Karpas-422 (cell line): ENCODE measurements at regions not wholly inside any gene's neighbourhood (a gene's known extent, or its start where the extent isn't known, plus 50 kb on each side); places are given as distances from the start of the nearest gene placed in this dataset.

Experiments
- DNase-seq: peaks from one replicate; pipeline ENCODE4 v3.0.0-alpha.2; 2015
- H2AFZ ChIP-seq: fragments of 200-600 bp; sonication (generic); 2 replicates; pipeline ENCODE4 v1.6.1; 2014; ENCODE audit warnings: antibody characterized with exemption, low read length, mixed read lengths
- H3K27ac ChIP-seq: fragments of 200-600 bp; sonication (generic); 2 replicates; pipeline ENCODE4 v1.5.1; 2014; ENCODE audit warnings: mild to moderate bottlenecking, low read length, moderate library complexity
- H3K27me3 ChIP-seq: fragments of 200-600 bp; sonication (generic); 2 replicates; pipeline ENCODE4 v1.6.1; 2014; ENCODE audit warnings: low read length, mixed read lengths
- H3K36me3 ChIP-seq: fragments of 200-600 bp; sonication (generic); 2 replicates; pipeline ENCODE4 v1.6.1; 2014; ENCODE audit warnings: low read length, mixed read lengths; ENCODE audit not compliant: insufficient read depth
- H3K4me1 ChIP-seq: fragments of 200-600 bp; sonication (generic); 2 replicates; pipeline ENCODE4 v1.6.1; 2014; ENCODE audit warnings: mild to moderate bottlenecking, low read length, mixed read lengths
- H3K4me2 ChIP-seq: fragments of 200-600 bp; sonication (generic); 2 replicates; pipeline ENCODE4 v1.6.1; 2014; ENCODE audit warnings: low read length, low read depth, mild to moderate bottlenecking; ENCODE audit not compliant: poor library complexity, severe bottlenecking
- H3K4me3 ChIP-seq: fragments of 200-600 bp; sonication (generic); 2 replicates; pipeline ENCODE4 v1.5.1; 2014; ENCODE audit warnings: mild to moderate bottlenecking, antibody characterized with exemption, low read length, mixed read lengths
- H3K79me2 ChIP-seq: fragments of 200-600 bp; sonication (generic); 2 replicates; pipeline ENCODE4 v1.6.1; 2014; ENCODE audit warnings: mild to moderate bottlenecking, low read length, mixed read lengths
- H3K9ac ChIP-seq: fragments of 200-600 bp; sonication (generic); 2 replicates; pipeline ENCODE4 v1.6.0; 2014; ENCODE audit warnings: low read length
- H3K9me2 ChIP-seq: fragments of 200-600 bp; sonication (generic), shearing (Covaris generic); replicated peaks from 2 replicates; pipeline ENCODE4 v1.6.0; 2014; ENCODE audit warnings: mild to moderate bottlenecking, low read length, moderate library complexity; ENCODE audit not compliant: insufficient read depth
- H3K9me3 ChIP-seq: fragments of 300-700, 200-600 bp; sonication (generic); 2 replicates; pipeline ENCODE4 v1.6.1; 2014; ENCODE audit warnings: low read length, mixed read lengths
- H4K20me1 ChIP-seq: fragments of 200-600 bp; sonication (generic); 2 replicates; pipeline ENCODE4 v1.6.1; 2014; ENCODE audit warnings: mild to moderate bottlenecking, antibody characterized with exemption, low read length, low read depth; ENCODE audit not compliant: insufficient read depth

GRCh38 chr10:43806831-43807640, 158.4 kb upstream of the ZNF32 start:
- Histone ChIP-seq H3K9me3 (no peaks in the 10 kb centered on the region), H3K27ac (no peak overlapping the region), H2AFZ (no peak overlapping the region)

GRCh38 chr10:43803791-43804190, 155.1 kb upstream of the ZNF32 start:
- Histone ChIP-seq H3K36me3 (no peaks in the 10 kb centered on the region), H3K4me3 (no peak overlapping the region), H3K4me1 (no peaks in the 10 kb centered on the region), H3K9me3 (no peaks in the 10 kb centered on the region), H3K9me2 (no peaks in the 10 kb centered on the region), H3K79me2 (no peaks in the 10 kb centered on the region), H3K27ac (no peak overlapping the region), H3K27me3 (no peaks in the 10 kb centered on the region), H2AFZ (no peak overlapping the region), H3K4me2 (no peak overlapping the region), H4K20me1 (no peaks in the 10 kb centered on the region), H3K9ac (no peak overlapping the region)
- DNase-seq: no peak

More at GRCh38 chr10:43806831-43807640, 158.4 kb upstream of the ZNF32 start:
- Histone ChIP-seq H3K36me3 (no peaks in the 10 kb centered on the region), H3K4me2 (no peak overlapping the region), H3K79me2 (no peaks in the 10 kb centered on the region), H3K9me2 (no peaks in the 10 kb centered on the region), H3K4me1 (no peaks in the 10 kb centered on the region), H3K9ac (no peak overlapping the region), H3K4me3 (no peak overlapping the region), H4K20me1 (no peaks in the 10 kb centered on the region), H3K27me3 (no peaks in the 10 kb centered on the region)
- no peak for DNase-seq

GRCh38 chr10:43802988-43803696, 154.5 kb upstream of the ZNF32 start:
- H2AFZ ChIP-seq: no peak overlapping the region
- no peaks in the 10 kb centered on the region for H3K9me2 ChIP-seq
- H3K27ac ChIP-seq: no peak overlapping the region
- H3K27me3 ChIP-seq: no peaks in the 10 kb centered on the region
- H4K20me1 ChIP-seq: no peaks in the 10 kb centered on the region
- DNase-seq: no peak
- no peak overlapping the region for H3K4me2 ChIP-seq
- H3K36me3 ChIP-seq: no peaks in the 10 kb centered on the region
- H3K4me1 ChIP-seq: no peaks in the 10 kb centered on the region
- no peak overlapping the region for H3K9ac ChIP-seq
- no peak overlapping the region for H3K4me3 ChIP-seq
- no peaks in the 10 kb centered on the region for H3K79me2 ChIP-seq
- no peaks in the 10 kb centered on the region for H3K9me3 ChIP-seq

GRCh38 chr10:43801626-43802025, 152.9 kb upstream of the ZNF32 start:
- H3K9me3 ChIP-seq: no peaks in the 10 kb centered on the region
- H3K4me3 ChIP-seq: no peak overlapping the region
- no peaks in the 10 kb centered on the region for H4K20me1 ChIP-seq

GRCh38 chr10:43801140-43801539, 152.5 kb upstream of the ZNF32 start:
- Histone ChIP-seq H3K4me2 (no peak overlapping the region), H4K20me1 (no peaks in the 10 kb centered on the region), H3K4me1 (no peaks in the 10 kb centered on the region), H3K9me3 (no peaks in the 10 kb centered on the region), H3K9ac (no peak overlapping the region), H3K27ac (no peak overlapping the region), H3K27me3 (no peaks in the 10 kb centered on the region), H3K36me3 (no peaks in the 10 kb centered on the region), H2AFZ (no peak overlapping the region), H3K9me2 (no peaks in the 10 kb centered on the region), H3K4me3 (no peak overlapping the region), H3K79me2 (no peaks in the 10 kb centered on the region)
- no peak for DNase-seq

More at GRCh38 chr10:43801626-43802025, 152.9 kb upstream of the ZNF32 start:
- Histone ChIP-seq H3K4me1 (no peaks in the 10 kb centered on the region), H3K4me2 (no peak overlapping the region), H3K36me3 (no peaks in the 10 kb centered on the region), H3K27ac (no peak overlapping the region), H3K27me3 (no peaks in the 10 kb centered on the region), H3K9me2 (no peaks in the 10 kb centered on the region), H3K9ac (no peak overlapping the region), H3K79me2 (no peaks in the 10 kb centered on the region), H2AFZ (no peak overlapping the region)
- no peak for DNase-seq

- Histone ChIP-seq H3K4me2 (no peak overlapping the region), H3K36me3 (no peaks in the 10 kb centered on the region), H3K27me3 (no peaks in the 10 kb centered on the region), H3K9ac (no peak overlapping the region), H3K9me3 (no peaks in the 10 kb centered on the region), H3K27ac (no peak overlapping the region), H3K79me2 (no peaks in the 10 kb centered on the region), H2AFZ (no peak overlapping the region), H4K20me1 (no peaks in the 10 kb centered on the region), H3K4me3 (no peak overlapping the region), H3K9me2 (no peaks in the 10 kb centered on the region), H3K4me1 (no peaks in the 10 kb centered on the region)
- DNase-seq: no peak
These were observed 148.1 kb upstream of the ZNF32 start for GRCh38 chr10:43796781-43797180.

GRCh38 chr10:43795639-43796038, 147.0 kb upstream of the ZNF32 start:
- Histone ChIP-seq H3K4me2 (no peak overlapping the region), H3K79me2 (no peaks in the 10 kb centered on the region), H2AFZ (no peak overlapping the region), H3K9me2 (no peaks in the 10 kb centered on the region), H3K4me1 (no peaks in the 10 kb centered on the region), H3K9me3 (no peaks in the 10 kb centered on the region), H3K9ac (no peak overlapping the region), H3K4me3 (no peak overlapping the region), H4K20me1 (no peaks in the 10 kb centered on the region), H3K27ac (no peak overlapping the region), H3K27me3 (no peaks in the 10 kb centered on the region), H3K36me3 (no peaks in the 10 kb centered on the region)
- DNase-seq: no peak

- H3K27me3 ChIP-seq: no peaks in the 10 kb centered on the region
- no peaks in the 10 kb centered on the region for H3K36me3 ChIP-seq
- H4K20me1 ChIP-seq: no peaks in the 10 kb centered on the region
- no peak overlapping the region for H3K9ac ChIP-seq
- no peak overlapping the region for H2AFZ ChIP-seq
- no peak overlapping the region for H3K4me3 ChIP-seq
- no peak overlapping the region for H3K4me2 ChIP-seq
- H3K79me2 ChIP-seq: no peaks in the 10 kb centered on the region
- no peaks in the 10 kb centered on the region for H3K9me3 ChIP-seq
- no peak for DNase-seq
- H3K27ac ChIP-seq: no peak overlapping the region
- H3K4me1 ChIP-seq: no peaks in the 10 kb centered on the region
- no peaks in the 10 kb centered on the region for H3K9me2 ChIP-seq
These were observed 146.4 kb upstream of the ZNF32 start for GRCh38 chr10:43795093-43795492.
